ENCODE measurements at regions not wholly inside any gene's neighbourhood (a gene's known extent, or its start where the extent isn't known, plus 50 kb on each side); places are given as distances from the start of the nearest gene placed in this dataset.

DNA sequence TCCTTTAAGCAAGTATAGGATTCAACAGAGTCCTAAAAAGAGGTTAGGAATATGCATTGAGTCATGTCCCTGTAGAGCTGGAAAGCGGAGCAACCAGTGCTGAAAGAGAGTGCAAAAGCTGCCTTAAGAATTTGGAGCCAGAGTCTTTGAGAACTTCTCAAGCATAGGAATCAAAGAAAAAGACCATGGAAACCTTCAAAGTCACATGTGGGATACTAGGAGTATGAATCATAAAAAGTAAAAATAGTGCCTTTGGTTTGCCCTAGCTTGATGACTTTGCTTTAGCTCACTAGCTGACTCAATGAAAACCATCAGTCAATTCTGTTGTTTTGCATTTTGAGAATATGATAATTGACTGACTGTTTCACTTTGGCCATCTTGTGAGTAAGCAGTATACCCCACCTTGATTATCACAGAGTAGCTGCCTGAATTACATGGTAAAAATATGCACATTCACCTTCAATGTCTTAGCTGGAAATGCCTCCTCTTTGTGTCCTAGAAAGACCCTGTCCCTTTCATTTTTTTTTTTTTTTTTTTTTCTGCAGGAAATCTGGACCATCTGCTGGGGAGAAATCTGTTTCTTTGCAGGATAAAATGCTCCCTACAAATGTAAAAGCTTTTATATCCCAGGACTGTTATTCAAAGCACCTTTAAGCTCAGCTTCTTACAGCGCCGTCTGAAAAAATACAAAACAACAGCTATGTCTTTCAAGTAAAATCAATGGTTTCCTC is 248.6 kb upstream of the KRR1 start:
- Histone ChIP-seq H3K27me3 (no peaks in the 10 kb centered on the region), H3K36me3 (no peaks in the 10 kb centered on the region), H3K4me3 (replicated peaks in 1 of 3) (no peak overlapping the region), H3K9me3 (no peaks in the 10 kb centered on the region), H3K4me1 (peaks cover 9 to 19% of the 10 kb centered on the region in 2 donors), H3K27ac (no peak overlapping the region)
- 96% methylated on average over 3 of the region's 3 CpGs for WGBS, 2 donors
- no peak for TF ChIP-seq POLR2A (IDR thresholded peaks at IDR 0.05)
- TF ChIP-seq, protein P1, sequence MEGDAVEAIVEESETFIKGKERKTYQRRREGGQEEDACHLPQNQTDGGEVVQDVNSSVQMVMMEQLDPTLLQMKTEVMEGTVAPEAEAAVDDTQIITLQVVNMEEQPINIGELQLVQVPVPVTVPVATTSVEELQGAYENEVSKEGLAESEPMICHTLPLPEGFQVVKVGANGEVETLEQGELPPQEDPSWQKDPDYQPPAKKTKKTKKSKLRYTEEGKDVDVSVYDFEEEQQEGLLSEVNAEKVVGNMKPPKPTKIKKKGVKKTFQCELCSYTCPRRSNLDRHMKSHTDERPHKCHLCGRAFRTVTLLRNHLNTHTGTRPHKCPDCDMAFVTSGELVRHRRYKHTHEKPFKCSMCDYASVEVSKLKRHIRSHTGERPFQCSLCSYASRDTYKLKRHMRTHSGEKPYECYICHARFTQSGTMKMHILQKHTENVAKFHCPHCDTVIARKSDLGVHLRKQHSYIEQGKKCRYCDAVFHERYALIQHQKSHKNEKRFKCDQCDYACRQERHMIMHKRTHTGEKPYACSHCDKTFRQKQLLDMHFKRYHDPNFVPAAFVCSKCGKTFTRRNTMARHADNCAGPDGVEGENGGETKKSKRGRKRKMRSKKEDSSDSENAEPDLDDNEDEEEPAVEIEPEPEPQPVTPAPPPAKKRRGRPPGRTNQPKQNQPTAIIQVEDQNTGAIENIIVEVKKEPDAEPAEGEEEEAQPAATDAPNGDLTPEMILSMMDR (IDR thresholded peaks at IDR 0.05) = no peak
- intact Hi-C loops (cut with DNase I) = no loop called here
- DNase-seq = no peak

DNA sequence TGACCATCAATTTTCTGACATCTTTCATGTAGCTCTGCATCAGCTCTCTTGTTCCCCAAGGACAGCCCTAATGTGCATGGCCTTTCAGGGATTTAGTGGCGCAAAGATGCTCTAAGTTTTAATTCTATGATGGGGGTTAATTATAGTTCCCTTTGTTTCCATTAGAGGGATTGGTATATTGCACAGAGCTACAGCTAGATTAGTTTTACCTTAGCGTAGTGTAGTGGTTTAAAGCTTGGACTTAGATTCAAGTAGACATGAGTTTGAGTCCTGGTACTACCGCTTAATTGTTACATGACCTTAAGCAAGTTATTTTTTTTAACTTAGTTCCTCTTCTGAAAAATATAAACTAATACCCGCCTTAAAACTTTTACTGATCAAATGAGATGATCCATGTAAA is 247.8 kb upstream of the KRR1 start:
- no peaks in the 10 kb centered on the region for H3K27me3 ChIP-seq
- H3K4me3 ChIP-seq (replicated peaks in 1 of 3) = no peak overlapping the region
- H3K4me1 ChIP-seq = peaks cover 2 to 19% of the 10 kb centered on the region in 2 donors
- no peaks in the 10 kb centered on the region for H3K9me3 ChIP-seq
- intact Hi-C loops (cut with DNase I) = no loop called here
- H3K27ac ChIP-seq = no peak overlapping the region
- WGBS, 2 donors = 84 to 98% methylated on average over 4 of the region's 4 CpGs
- H3K36me3 ChIP-seq = no peaks in the 10 kb centered on the region
- DNase-seq = no peak
- no peak for TF ChIP-seq POLR2A (IDR thresholded peaks at IDR 0.05)
- TF ChIP-seq, protein P1 (IDR thresholded peaks at IDR 0.05) = no peak

DNA sequence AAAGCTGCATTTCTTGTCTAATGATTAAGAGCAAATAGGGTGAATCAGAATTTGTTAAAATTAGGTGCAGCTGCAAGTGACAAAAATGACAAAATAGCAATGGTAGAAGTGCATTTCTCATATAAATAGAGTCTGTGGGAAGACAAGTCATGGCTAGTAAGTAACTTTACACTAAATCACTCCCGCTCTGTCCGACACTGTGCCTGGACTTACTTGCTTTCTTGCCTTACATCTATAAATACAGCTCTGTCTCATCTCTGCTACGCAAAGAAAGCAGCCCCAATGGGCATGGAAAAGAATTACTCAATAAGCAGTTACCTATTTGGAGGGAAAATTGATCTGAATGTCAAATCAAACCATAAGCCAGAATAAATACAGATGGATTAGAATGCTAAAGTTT is 245.4 kb upstream of the KRR1 start:
- DNase-seq = no peak
- intact Hi-C loops (cut with DNase I) = no loop called here
- no peak overlapping the region for H3K27ac ChIP-seq
- WGBS, 2 donors = 97 to 99% methylated on average over 3 of the region's 3 CpGs
- no peaks in the 10 kb centered on the region for H3K27me3 ChIP-seq
- H3K4me3 ChIP-seq (replicated peaks in 1 of 3) = no peak overlapping the region
- TF ChIP-seq POLR2A (IDR thresholded peaks at IDR 0.05) = no peak
- H3K36me3 ChIP-seq = no peaks in the 10 kb centered on the region
- no peaks in the 10 kb centered on the region for H3K9me3 ChIP-seq
- H3K4me1 ChIP-seq = peaks cover 4 to 18% of the 10 kb centered on the region in 2 donors

DNA sequence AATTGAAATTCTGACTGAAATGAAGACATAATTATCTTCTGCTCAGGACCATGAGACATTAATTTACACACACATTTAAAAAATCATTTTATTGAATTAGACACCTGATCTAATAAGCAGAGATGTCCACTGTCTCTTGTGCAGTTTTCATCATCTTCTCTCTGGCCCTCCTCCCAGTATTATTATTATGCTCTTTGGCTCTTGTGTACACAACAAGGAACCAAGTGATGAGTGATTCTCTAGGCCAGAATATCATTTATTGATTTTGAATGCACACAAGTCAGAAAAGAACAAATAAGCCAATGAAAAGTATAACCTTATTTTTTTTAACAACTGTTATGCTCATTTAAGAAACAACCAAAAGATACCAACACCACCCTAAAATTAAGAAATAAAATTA is 244.7 kb upstream of the KRR1 start:
- intact Hi-C loops (cut with DNase I) = no loop called here
- Histone ChIP-seq H3K27ac (no peak overlapping the region), H3K27me3 (no peaks in the 10 kb centered on the region), H3K4me3 (replicated peaks in 1 of 3) (no peak overlapping the region), H3K9me3 (no peaks in the 10 kb centered on the region), H3K4me1 (peaks cover 11 to 22% of the 10 kb centered on the region in 2 donors), H3K36me3 (no peaks in the 10 kb centered on the region)
- no peak for DNase-seq
- TF ChIP-seq, protein P1 (IDR thresholded peaks at IDR 0.05) = no peak
- no peak for TF ChIP-seq POLR2A (IDR thresholded peaks at IDR 0.05)

DNA sequence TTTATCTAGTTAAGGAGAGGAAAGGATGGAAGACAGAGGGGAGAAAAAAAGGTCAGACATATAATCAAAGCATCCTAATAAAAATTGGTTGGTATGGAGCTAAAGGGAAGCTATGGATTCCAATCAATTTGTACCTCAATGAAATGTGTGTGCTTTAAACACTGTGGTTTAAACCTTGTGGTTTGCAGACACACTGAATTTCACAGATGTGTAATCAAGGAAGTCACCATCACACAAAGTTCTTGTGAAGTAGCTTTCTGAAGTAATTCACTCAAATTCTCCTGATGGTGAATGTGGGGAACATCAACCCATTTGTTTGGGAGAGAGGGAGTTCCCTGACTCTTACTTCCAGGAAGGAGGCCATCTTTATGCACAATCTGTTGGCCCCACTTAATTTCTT is 243.3 kb upstream of the KRR1 start:
- H3K36me3 ChIP-seq = no peaks in the 10 kb centered on the region
- no peaks in the 10 kb centered on the region for H3K27me3 ChIP-seq
- H3K4me1 ChIP-seq = peaks cover 17 to 28% of the 10 kb centered on the region in 2 donors
- DNase-seq = no peak
- TF ChIP-seq, protein P1 (IDR thresholded peaks at IDR 0.05) = no peak
- no peak for TF ChIP-seq POLR2A (IDR thresholded peaks at IDR 0.05)
- no peaks in the 10 kb centered on the region for H3K9me3 ChIP-seq
- no peak overlapping the region for H3K27ac ChIP-seq
- intact Hi-C loops (cut with DNase I) = no loop called here
- no peak overlapping the region for H3K4me3 ChIP-seq (replicated peaks in 1 of 3)

All from thyroid gland (tissue), 4 donors.